ENCODE measurements at regions not wholly inside any gene's neighbourhood (a gene's known extent, or its start where the extent isn't known, plus 50 kb on each side); places are given as distances from the start of the nearest gene placed in this dataset.

DNA sequence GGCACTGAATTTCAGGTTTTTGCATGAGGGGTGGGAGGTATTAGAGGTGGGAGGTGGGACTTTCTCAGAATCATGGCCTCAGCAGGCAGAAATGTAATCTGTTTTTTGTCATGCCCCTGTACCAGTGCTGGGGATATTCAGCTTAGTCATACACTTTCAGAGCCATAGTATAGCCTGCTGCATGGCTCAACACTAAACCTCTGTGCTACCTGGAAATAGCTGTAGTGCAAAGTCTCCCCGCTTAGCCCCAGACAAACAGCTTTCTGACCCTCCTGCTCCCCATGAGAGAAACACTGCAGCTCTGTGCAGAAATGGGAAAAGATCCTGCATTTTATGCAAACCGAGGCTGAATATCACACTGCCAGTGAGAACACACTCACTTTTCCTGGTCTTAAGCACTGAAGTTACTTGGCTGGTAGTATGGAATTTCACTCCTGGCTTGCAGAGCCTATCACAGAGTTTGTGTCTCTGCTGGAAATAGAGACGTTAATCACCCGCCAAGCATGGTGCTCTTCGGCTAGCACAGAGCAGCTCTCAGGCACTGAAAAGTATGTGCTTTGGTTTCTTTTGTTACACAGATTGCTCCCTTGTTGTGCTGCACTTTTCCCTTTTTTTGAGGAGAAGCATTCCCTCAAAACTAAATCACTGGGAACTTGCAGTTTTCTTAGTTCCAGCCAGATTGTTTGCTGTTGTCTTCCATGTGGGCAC is 80.1 kb downstream of the DDX3Y start:
- TF ChIP-seq, protein P1, sequence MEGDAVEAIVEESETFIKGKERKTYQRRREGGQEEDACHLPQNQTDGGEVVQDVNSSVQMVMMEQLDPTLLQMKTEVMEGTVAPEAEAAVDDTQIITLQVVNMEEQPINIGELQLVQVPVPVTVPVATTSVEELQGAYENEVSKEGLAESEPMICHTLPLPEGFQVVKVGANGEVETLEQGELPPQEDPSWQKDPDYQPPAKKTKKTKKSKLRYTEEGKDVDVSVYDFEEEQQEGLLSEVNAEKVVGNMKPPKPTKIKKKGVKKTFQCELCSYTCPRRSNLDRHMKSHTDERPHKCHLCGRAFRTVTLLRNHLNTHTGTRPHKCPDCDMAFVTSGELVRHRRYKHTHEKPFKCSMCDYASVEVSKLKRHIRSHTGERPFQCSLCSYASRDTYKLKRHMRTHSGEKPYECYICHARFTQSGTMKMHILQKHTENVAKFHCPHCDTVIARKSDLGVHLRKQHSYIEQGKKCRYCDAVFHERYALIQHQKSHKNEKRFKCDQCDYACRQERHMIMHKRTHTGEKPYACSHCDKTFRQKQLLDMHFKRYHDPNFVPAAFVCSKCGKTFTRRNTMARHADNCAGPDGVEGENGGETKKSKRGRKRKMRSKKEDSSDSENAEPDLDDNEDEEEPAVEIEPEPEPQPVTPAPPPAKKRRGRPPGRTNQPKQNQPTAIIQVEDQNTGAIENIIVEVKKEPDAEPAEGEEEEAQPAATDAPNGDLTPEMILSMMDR (IDR thresholded peaks at IDR 0.05 in 8 of 11, conservative IDR thresholded peaks at IDR 0.05 in 3 of 11): no peak
- TF ChIP-seq POLR2A (IDR thresholded peaks at IDR 0.05): no peak
